Skin of body (tissue), 1 donor: ENCODE measurements at regions not wholly inside any gene's neighbourhood (a gene's known extent, or its start where the extent isn't known, plus 50 kb on each side); places are given as distances from the start of the nearest gene placed in this dataset.

Experiments
- DNase-seq: peaks from one replicate; lab custom pipeline; 2025; lab: John Stamatoyannopoulos, UW

DNA sequence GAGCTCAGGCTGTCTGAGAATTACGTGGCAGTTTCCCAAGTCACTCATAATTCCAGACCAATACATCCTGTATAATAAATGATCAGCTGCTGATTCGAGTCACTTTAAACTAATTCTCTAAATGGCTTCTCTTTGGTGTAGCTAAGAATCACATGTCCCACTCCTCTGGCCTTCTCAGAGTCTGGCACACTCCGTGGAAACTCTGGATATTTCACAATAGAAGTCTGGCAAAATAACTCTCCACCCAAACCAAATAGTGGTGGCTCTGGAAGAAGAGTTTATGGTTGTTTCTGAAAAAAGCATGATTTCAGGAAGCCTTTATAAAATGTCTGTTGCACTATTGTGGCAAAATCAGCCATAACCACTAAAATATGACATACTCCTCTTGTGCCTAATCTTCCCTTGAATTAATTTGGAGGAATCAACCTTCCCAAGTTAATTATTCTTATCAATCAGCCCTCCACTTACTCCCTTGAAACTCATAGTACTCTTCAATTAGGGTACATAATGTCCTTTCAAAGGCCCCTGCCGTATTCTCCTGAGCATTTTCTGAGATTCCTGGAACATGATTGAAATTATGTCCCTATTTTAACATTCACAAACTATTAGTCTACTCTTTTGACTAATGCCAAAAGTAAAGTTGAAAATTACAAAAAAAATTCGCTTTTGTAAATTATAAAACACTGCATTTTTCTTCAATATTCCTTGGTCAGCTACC is 991.6 kb downstream of the FAT4 start:
- DNase-seq: no peak

DNA sequence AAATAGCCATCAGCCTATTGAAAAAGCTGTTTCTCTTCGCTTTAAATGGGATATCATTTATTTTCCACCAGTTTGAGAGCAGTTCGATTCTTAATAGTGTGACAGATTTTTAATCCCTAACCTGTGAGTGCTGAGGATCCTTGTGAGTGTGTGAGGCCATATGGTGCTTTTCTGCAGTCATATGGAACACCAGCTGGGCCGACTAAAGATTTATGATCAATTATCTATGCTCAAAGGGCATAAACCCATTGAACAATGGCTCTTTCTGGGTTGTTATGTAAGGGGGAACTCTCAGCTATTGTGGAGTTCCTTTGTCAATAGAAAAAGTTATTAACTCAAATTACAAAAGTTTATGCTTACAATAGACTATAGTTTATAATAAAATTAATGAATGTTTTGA is 1003.6 kb downstream of the FAT4 start:
- no peak for DNase-seq

- DNase-seq: peak; percentile 1
Observed at GRCh38 chr4:126328914-126329313, 1014.2 kb downstream of the FAT4 start.

DNA sequence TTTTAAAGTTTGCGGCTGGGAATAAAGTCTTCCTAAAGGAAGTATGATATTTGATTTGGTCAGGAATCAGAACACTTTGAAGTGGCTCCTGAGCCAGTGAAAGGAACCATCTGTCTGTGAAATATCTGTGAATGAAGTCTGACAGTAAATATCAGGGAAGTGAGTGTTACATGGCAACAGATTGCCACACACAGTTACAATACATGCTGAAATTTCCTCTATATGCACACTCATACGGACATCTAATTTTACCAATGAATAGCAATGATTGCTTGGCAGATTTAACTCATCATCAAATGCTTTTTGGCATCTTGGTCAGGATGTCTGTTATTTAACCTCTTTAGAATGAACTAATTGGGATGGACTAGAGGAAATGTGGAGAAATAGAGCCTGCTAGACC is 1023.8 kb downstream of the FAT4 start:
- peak; percentile 18 for DNase-seq

GRCh38 chr4:126341927-126342326 is 1027.2 kb downstream of the FAT4 start:
- DNase-seq: no peak

DNA sequence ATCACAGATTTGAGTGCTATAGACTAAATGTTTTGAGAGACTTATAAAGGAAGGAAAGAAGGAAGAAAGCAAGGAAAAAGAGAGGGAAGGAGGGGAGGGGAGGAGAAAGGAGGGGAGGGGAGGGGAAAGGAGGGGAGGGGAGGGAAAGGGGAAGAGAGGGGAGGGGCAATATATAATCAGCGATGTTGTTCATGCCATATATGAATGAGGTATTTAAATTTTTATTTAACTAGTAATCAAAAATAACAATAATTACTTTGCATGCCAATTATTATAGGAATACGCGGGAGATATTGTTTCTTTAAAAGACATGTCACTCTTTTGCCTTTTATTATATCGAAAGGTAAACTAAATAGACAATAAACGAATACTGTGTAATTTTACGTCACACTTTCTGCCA is 1029.7 kb downstream of the FAT4 start:
- no peak for DNase-seq

DNA sequence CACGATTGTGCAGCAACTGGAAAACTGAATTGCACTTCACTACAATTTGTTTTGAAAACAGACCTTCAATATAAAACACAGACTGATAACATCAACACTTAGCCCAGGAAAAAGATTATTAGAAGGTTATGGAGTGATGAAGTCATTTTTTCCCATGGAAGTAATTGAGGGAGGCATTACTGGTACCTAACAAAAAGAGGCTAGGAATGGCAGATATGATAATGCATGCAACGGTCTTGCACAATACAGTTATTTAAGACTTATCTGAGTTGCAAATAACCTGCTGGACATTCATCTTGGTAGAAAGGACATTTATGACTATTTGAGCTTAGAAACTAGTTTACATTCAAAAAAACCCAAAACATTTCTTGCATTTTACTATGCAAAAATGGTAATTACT is 1031.9 kb downstream of the FAT4 start:
- no peak for DNase-seq

DNA sequence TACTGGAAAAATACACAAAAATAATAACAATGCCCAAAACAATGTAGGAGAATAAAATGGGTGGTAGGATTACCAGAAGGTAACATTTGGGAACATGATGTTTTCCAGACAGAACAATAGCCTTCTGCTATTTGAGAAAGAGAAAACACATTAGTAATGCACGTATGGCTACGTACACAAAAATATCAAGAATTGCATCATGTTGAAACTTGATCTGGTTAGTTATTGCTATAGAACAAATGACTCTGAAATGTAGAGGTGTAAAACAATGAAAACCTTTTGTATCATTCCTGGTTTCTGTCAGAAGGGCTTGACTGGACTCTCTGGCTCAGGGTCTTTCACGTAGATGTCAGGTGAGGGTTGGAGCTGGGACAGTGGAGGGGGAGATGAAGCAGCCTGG is 1040.0 kb downstream of the FAT4 start:
- no peak for DNase-seq

GRCh38 chr4:126358041-126358440 is 1043.3 kb downstream of the FAT4 start:
- no peak for DNase-seq

- DNase-seq: no peak
Observed at GRCh38 chr4:126361287-126361686, 1046.5 kb downstream of the FAT4 start.

DNA sequence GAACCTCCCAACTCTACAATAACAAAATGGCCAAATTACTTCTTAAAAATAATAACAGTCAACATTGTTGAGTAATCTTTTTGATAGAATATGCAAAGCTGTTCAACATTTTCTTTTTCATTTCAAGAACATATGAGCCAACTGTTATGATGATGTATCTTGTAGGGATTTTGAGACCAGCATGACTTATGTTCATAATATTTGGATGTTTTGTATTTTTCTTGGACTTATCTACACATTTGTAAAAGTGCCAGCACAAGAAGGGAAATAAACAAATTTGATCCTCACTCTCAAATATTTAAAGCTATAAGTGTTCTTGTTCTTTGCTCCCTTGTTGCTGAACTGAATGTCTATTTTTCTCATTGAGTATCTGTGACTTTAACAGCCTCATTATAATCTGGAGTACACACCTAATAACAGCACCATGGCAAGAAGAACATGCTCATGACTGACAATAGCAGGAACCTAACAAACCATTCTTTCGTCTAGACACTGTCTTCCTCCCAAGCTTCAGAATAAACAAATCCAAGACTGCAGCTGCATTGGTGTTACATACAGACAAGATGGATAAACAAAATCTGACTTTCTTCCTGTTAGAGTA is 1049.7 kb downstream of the FAT4 start:
- DNase-seq: peak; percentile 83

- DNase-seq: no peak
Observed at GRCh38 chr4:126369076-126369475, 1054.3 kb downstream of the FAT4 start.

GRCh38 chr4:126372634-126373033 is 1057.9 kb downstream of the FAT4 start:
- DNase-seq: no peak

GRCh38 chr4:126375462-126376054 is 1060.8 kb downstream of the FAT4 start:
- no peak for DNase-seq

GRCh38 chr4:126385954-126386353 is 1071.2 kb downstream of the FAT4 start:
- no peak for DNase-seq

- no peak for DNase-seq
Observed at GRCh38 chr4:126386512-126386911, 1071.8 kb downstream of the FAT4 start.

DNA sequence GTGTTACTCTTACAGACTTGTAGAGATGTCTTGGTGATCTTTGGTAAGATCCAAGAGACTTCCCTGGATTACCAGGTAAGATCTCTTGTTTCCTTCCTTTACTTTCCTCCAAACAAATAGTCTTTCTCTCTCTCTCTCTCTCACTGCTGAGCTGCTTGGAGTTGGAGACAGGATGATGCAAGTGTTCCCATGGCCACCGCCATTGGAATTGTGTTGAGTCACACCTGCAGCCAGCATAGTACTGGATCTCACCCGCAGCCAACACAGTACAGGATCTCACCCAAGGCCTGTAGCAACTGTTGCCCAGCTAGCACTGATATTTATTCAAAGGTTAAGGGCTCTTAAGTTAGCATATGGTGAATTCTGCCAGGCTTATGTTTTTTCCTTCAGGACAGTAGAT is 1080.9 kb downstream of the FAT4 start:
- no peak for DNase-seq

- no peak for DNase-seq
Observed at GRCh38 chr4:126396121-126396520, 1081.4 kb downstream of the FAT4 start.

GRCh38 chr4:126396703-126397102 is 1081.9 kb downstream of the FAT4 start:
- no peak for DNase-seq

DNA sequence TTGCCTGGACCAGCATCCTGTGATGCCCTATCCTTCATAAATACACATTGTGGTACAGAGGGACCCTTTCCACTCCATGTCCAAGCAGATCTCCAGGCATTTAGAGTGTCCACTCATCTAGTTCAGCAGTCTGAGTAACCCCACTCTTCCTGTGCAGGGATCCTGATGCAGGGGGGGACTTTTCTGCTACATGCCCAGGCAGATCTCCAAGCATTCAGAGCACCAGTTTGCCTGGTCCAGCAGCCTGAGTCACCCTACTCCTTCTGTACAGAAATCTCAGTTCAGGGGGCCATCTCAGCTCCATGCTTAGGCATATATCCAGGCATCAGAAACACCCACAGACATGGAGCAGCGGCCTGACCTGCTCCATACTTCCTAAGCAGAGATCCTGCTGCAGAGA is 1089.8 kb downstream of the FAT4 start:
- no peak for DNase-seq

DNA sequence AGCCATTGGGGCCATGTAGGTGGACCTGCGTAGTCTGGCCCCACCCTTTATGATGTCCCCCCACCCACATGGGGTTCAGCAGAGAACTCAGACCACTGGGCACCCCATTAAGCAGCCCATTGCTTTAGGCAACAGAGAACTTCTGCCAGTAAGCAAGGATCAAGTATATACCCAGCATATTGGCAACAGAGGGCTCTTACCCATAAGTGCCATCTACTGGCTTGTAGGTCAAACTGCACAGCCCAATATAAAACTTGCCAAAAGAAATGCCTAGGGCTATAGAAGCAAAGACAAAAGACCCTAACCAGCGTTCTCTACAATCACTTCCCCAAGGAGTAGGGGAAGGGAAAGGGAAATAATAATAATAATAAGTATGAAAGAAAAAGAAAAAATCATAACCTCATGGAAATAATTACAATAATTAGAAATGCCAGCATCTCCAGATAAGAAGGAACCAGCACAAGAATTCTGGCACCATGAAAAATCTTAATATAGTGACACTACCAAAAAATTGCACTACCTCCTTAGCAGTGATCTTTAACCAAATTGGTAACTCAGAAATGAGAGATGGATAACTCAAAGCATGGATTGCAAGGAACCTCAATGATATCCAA is 1090.7 kb downstream of the FAT4 start:
- DNase-seq: no peak

GRCh38 chr4:126409746-126410145 is 1095.0 kb downstream of the FAT4 start:
- peak; percentile 36 for DNase-seq

- no peak for DNase-seq
Observed at GRCh38 chr4:126411047-126411446, 1096.3 kb downstream of the FAT4 start.
